Fibroblast of the conjunctiva (primary cell): ENCODE measurements at regions not wholly inside any gene's neighbourhood (a gene's known extent, or its start where the extent isn't known, plus 50 kb on each side); places are given as distances from the start of the nearest gene placed in this dataset.
"Not testable (repeated sequence)": the region's sequence is repeated elsewhere in the genome, so short reads cannot be mapped to it uniquely, and the experiment has no call there.

Source experiments
- DNase-seq: peaks from one replicate; pipeline ENCODE4 v3.0.0-alpha.2; 2010; ENCODE audit warnings: low read depth

GRCh38 chr21:28877318-28877884 is 115.3 kb downstream of the LTN1 start:
- DNase-seq: no peak

DNA sequence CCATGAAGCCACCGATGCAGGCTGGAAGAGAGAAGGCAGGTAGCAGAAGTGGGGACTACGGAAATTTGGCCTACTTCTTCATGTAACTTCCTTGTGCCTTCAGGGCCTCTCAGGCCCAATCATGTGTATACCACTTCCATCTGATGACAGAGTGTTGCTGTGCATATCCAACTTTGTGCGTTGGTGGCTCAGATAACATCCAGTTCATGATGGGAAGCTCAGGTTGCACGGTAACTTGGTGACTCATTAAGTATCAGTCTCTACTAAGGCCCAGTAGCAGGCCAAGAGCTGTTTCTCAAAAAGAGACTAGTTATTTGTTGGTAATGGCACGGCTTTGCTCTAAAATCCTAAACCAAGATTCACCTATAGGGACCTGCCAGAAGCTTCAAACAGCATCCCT is 117.6 kb downstream of the LTN1 start:
- DNase-seq: no peak

DNA sequence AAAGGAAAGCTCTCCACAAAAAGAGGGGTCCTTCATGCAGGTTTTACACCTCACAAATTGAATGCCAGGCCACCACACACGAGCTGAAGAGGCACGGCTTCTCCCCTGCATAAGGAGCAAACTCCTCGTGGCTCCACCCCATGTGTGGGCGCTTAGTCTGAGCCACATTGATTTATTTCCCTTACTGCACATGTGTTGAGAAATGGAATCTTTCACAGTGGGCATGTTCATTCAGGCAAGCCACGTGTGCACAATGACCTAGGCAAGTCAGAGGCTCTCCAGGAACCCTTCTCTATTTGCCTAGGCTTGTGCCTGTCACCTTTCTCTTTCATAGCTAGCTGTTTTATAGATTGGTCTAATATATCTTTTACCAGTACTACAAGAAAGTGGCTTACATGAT is 120.5 kb downstream of the LTN1 start:
- DNase-seq: no peak

GRCh38 chr21:28871388-28872010 is 121.2 kb downstream of the LTN1 start:
- no peak for DNase-seq

DNA sequence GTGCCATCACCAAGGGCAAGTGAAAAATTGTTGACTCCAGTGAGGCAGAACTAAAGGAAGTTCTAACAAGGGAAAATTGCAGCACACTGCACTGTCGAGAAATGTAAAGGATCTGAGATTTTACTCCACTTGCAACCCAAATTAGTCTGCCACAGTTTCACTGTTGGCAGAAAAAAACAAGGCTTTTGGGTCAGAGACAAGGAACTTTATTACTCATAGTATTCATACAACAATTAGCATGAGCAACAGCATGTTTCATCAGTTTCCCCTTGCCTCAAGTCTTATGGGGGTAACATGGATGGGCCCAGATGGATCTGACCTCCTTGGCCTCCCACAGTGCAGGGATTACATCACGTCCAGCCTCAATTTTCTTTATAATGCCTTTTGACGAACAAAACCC is 125.3 kb downstream of the LTN1 start:
- DNase-seq: peak; percentile 30

DNA sequence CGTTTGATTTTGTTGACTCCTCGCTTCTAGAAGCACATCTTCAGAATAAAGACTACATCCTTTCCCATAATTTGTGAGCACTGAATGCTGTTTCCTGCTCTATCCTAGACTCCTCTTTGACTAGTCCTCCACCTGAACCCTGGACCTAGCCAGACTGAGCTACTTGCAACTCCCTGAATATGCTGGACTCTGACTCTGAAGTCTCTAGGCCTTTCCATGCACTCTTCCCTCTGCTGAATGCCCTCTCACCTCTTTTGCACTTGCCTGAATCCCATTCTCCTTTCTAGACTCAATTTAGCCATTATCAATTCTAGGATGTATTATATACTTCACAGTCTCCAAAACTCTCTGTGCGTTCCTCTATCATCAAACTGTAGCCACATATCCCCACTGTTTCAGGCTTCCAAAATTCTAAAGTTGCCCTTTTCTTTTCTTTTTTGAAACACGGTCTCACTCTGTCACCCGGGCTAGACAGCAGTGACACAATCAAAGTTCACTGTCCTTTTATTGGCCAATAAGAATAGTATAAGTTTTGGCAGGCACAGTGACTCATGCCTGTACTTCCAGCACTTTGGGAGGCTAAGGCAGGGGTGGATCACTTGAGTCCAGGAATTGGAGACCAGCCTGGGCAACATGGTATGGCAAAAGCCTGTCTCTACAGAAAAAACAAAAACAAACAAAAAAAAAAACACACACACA is 127.0 kb downstream of the LTN1 start:
- DNase-seq: no peak

GRCh38 chr21:28858424-28858823 is 134.3 kb downstream of the LTN1 start:
- no peak for DNase-seq

GRCh38 chr21:28857752-28858151 is 134.9 kb downstream of the LTN1 start:
- no peak for DNase-seq

DNA sequence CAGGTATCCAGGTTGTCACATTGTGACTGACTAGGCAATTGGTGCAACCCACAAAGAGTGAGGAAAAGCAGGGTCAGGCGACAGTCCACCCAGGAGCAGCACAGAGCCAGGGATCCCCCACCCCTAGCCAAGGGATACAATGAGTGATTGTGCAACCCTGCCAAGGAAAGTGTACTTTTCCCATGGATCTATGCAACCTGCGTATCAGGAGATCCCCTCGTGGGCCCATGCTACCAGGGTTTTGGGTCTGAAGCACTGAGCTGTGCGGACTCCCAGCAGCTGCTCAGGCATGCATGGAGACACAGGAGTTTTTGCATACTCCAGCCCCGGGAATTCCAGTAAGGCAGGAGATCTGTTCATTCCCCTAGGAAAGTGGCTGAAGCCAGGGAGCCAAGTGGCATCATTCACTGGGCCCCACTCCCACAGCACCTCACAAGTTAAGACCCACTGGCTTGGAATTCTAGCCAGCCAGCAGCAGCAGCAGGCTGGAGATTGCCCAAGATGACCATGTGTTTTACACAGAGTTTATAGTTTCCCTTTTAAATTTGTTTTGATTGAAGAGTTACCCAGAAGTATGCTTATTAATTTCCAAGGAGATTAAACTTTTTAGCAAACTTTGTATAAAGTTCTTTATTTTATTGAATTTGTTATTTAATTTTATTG is 136.0 kb downstream of the LTN1 start:
- DNase-seq: no peak

DNA sequence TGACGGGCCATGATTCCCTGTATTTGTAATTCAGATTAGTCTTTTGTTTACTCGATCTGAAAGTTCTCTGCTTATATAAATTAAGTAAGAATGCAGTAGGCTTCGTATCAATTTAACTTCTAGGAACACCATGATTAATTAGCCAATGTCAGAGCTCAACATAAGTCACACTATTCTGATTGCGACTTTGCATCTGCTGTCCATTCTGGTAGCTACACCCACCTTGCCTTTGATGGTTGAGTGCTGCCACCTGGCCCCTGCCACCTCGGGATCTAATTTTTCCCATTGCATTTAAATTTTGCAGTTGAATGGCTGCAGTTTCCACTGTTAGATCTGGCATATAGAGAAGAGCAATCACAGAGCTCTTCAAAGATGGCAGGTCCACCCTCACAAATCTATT is 140.0 kb downstream of the LTN1 start:
- no peak for DNase-seq

GRCh38 chr21:28851645-28852044 is 141.0 kb downstream of the LTN1 start:
- DNase-seq: no peak

GRCh38 chr21:28839237-28839636 is 153.4 kb downstream of the LTN1 start:
- DNase-seq: not testable (repeated sequence)

- not testable (repeated sequence) for DNase-seq
Measured at GRCh38 chr21:28837426-28837825, 155.3 kb downstream of the LTN1 start.

GRCh38 chr21:28836588-28836987 is 156.1 kb downstream of the LTN1 start:
- not testable (repeated sequence) for DNase-seq

DNA sequence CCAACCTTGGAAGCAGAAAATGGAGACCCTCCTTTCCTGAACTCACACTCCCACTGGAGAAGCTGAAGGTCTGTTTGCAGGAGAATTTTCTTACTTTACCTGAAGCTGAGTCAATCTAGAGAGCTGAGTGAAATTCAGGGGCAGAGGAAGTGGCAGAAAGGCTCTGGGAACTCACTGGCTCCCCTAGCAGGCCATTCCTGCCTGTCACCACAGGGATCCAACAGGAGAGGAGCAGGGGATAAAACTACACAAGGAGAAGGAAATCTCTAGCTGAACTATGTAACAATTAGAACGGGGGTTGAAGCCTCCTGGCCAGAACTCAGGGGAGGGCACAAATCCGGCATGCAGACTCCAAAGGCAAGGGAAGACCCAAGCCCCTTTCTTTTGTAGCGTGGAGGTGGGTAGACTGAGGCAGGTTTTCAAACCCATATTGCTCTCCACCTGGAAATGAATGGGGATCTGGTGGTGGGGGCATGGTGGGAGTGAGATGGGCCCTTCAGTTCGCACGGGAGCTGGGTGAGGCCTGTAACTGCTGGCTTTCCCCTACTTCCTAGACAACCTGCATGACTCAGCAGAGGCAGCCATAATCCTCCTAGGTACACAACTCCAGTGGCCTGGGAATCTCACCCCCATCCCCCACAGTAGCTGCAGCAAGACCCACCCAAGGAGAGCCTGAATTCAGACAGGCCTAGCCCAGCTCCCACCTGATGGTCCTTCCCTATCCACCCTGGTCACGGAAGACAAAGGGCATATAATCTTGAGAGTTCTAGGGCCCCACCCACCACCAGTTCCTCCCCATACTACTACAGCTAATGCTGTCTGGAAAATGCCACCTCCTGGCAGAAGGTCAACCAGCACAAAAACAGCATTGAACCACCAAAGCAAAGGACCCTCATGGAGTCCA is 158.1 kb downstream of the LTN1 start:
- no peak for DNase-seq

- no peak for DNase-seq
Measured at GRCh38 chr21:28833609-28834008, 159.1 kb downstream of the LTN1 start.

DNA sequence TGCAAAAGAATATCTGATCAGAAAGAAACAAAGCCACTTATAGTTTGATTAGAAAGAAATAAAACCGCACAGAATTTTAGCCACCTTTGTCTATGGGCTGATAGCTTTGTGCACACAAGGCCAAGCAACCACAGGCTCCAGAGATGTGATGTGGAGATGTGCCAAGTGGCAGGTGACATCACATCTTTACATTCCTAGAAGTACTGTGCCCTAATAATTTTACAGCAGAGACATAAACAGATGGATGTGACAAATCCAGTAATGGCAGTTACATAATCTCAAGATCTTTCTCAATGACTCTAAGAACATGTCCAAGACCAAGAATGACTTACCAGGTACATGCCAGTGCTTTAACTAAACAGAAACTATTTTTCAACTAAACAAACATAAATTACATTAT is 159.5 kb downstream of the LTN1 start:
- DNase-seq: no peak

- no peak for DNase-seq
Measured at GRCh38 chr21:28832715-28833061, 160.0 kb downstream of the LTN1 start.

DNA sequence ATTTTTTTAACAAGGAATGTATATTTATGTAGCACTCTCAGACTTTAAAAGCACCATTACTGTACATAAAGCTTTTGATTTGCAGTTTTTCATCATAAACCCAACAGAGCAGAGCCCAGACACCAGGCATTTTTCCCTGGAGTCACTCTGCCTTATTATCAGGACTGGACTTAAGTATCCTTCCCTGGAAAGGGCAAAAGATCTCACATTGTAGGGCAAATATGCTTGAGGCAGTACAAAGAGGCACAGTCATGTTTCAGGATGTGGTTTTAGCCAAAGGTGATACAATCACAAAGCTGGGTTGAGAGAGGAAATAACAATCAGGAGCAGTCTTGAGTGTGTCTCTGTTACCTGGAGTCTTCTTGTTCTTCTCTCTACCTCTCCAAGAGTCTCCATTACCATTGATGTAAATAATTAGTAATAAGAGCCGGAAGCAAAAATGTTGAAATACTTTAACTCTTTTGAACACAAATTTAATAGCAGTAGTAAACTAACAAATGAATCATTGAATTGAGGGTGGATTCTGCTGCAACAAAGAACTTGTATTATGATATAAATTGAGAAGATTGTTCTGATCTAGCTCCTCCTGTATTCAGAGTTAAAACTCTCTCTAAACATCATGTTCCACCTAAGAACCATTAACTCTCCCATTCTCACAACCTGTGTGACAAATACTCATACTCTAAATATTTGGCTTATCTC is 160.5 kb downstream of the LTN1 start:
- DNase-seq: no peak

GRCh38 chr21:28828981-28829380 is 163.7 kb downstream of the LTN1 start:
- DNase-seq: no peak

DNA sequence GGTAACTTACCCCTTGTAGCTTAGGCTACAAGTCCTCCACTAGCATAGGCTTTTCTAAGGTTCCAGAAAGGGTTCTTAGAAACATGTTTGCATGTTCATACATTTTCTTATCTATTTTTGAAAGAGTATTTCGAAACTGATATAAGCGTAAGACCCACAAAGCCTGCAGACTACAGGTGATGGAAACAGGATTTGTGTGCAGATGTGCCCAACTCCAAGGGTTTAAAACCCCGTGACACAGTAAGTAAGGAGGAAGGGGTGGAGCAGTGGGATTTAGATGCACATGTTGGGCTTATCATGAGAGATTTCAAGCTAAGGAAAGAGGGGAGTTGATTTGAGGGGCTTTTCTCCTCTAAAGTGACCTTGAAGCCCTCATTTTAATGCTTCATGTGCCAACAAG is 164.7 kb downstream of the LTN1 start:
- DNase-seq: no peak

GRCh38 chr21:28827422-28827821 is 165.3 kb downstream of the LTN1 start:
- DNase-seq: no peak
